ENCODE measurements at regions not wholly inside any gene's neighbourhood (a gene's known extent, or its start where the extent isn't known, plus 50 kb on each side); places are given as distances from the start of the nearest gene placed in this dataset.

DNA sequence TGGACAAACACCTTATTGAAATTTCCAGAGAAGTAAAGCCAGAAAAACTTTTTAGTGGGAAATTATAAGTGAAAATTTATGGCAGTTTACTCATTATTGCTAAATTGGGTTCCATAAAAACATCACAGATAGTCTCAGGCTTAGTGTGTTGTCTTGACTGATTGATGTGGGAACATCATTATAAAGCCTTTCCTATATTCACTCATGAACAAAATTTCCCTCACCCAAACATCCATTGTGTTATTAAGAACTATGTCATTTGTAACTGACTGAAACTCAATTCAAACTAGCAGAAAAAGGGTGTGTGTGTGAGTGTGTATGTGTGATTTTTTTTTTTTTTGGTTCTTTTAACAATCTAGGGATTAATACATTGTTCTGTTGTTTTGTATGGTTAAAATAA is 143.7 kb upstream of the SEMA6A start:
- TF ChIP-seq, protein P1, sequence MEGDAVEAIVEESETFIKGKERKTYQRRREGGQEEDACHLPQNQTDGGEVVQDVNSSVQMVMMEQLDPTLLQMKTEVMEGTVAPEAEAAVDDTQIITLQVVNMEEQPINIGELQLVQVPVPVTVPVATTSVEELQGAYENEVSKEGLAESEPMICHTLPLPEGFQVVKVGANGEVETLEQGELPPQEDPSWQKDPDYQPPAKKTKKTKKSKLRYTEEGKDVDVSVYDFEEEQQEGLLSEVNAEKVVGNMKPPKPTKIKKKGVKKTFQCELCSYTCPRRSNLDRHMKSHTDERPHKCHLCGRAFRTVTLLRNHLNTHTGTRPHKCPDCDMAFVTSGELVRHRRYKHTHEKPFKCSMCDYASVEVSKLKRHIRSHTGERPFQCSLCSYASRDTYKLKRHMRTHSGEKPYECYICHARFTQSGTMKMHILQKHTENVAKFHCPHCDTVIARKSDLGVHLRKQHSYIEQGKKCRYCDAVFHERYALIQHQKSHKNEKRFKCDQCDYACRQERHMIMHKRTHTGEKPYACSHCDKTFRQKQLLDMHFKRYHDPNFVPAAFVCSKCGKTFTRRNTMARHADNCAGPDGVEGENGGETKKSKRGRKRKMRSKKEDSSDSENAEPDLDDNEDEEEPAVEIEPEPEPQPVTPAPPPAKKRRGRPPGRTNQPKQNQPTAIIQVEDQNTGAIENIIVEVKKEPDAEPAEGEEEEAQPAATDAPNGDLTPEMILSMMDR (IDR thresholded peaks at IDR 0.05): no peak
- no peak for TF ChIP-seq ZFX (IDR thresholded peaks at IDR 0.05; ENCODE audit: borderline replicate concordance)

Measured in 22Rv1 (cell line).